HEK293T (cell line): ENCODE measurements at regions not wholly inside any gene's neighbourhood (a gene's known extent, or its start where the extent isn't known, plus 50 kb on each side); places are given as distances from the start of the nearest gene placed in this dataset.

Source experiments
- BHLHE40 ChIP-seq: fragments of 450-650 bp; IDR thresholded peaks from 2 replicates; pipeline ENCODE4 v1.6.1; 2016; ENCODE audit warnings: mild to moderate bottlenecking, moderate library complexity, borderline replicate concordance
- CTBP1 ChIP-seq: fragments of 450-650 bp; IDR thresholded peaks from 2 replicates; pipeline ENCODE4 v1.6.1; 2016; ENCODE audit warnings: borderline replicate concordance
- FOXA1 ChIP-seq: fragments of 450-650 bp; IDR thresholded peaks from 2 replicates; pipeline ENCODE4 v1.6.1; 2016; ENCODE audit warnings: mild to moderate bottlenecking
- FOXK2 ChIP-seq: fragments of 450-650 bp; IDR thresholded peaks from 2 replicates; pipeline ENCODE4 v1.6.1; 2016; ENCODE audit warnings: mild to moderate bottlenecking
- FOXM1 ChIP-seq: fragments of 450-650 bp; IDR thresholded peaks from 2 replicates; pipeline ENCODE4 v1.6.1; 2017; ENCODE audit warnings: mild to moderate bottlenecking, borderline replicate concordance
- L3MBTL2 ChIP-seq: fragments of 450-650 bp; conservative IDR thresholded peaks from 2 replicates; pipeline ENCODE4 v1.6.1; 2016; ENCODE audit warnings: mild to moderate bottlenecking
- SP1 ChIP-seq: fragments of 450-650 bp; IDR thresholded peaks from 2 replicates; pipeline ENCODE4 v1.6.1; 2017
- SUZ12 ChIP-seq: fragments of 450-650 bp; IDR thresholded peaks from 2 replicates; pipeline ENCODE4 v1.6.1; 2016; ENCODE audit warnings: mild to moderate bottlenecking
- TARDBP ChIP-seq: fragments of 450-650 bp; IDR thresholded peaks from 2 replicates; pipeline ENCODE4 v1.6.1; 2016

GRCh38 chr6:14272737-14273085 lies 155.1 kb downstream of the CD83 start:
- TF ChIP-seq CTBP1 (no peak), FOXM1 (no peak), SUZ12 (no peak), FOXA1 (no peak), BHLHE40 (no peak), TARDBP (no peak), FOXK2 (no peak), L3MBTL2 (no peak), SP1 (no peak)
